ENCODE measurements at regions not wholly inside any gene's neighbourhood (a gene's known extent, or its start where the extent isn't known, plus 50 kb on each side); places are given as distances from the start of the nearest gene placed in this dataset.

- DNase-seq (ENCODE audit: low spot score), result no peak
These were observed 173.1 kb downstream of the ICOS start for GRCh38 chr2:204109681-204110080.

GRCh38 chr2:204110338-204110741, 173.8 kb downstream of the ICOS start:
- no peak for DNase-seq (ENCODE audit: low spot score)

DNA sequence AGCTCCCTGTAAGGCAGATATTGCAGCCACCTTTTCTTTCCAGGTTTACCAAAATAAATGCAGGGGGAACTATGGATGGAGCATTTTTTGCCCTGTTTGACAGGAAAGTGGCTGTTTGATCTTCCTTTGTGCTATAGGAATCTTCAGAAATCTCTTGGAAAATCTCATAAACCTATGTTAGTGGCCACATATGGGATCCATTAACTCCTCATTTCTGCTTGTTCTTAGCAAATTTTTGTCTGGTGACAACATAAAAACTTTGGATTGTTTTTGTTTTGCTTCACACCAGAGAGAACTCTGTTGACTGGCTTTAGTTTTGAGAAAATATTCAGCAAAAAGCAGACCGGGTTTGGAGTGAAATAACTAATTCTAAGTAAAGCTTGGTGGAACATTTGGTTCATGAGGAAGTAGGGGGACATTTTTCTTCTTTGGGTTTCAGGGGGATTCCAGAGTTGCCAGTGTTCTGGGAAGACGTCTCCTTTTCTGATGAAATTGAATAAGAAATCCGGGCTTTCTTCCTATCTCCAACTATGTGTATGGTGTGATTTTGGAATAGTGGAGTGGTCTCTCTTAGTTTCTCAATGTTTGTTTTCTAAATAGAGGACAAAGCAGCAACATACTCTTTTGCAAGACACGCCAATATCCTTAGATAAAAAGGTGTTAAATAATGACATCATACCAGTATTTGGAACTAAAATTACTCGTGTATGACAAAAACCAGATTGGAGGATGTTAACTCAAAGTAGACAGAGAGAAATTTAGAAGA, 174.4 kb downstream of the ICOS start:
- DNase-seq (ENCODE audit: low spot score), result no peak

- DNase-seq (ENCODE audit: low spot score), result no peak
These were observed 175.7 kb downstream of the ICOS start for GRCh38 chr2:204112084-204112770.

DNA sequence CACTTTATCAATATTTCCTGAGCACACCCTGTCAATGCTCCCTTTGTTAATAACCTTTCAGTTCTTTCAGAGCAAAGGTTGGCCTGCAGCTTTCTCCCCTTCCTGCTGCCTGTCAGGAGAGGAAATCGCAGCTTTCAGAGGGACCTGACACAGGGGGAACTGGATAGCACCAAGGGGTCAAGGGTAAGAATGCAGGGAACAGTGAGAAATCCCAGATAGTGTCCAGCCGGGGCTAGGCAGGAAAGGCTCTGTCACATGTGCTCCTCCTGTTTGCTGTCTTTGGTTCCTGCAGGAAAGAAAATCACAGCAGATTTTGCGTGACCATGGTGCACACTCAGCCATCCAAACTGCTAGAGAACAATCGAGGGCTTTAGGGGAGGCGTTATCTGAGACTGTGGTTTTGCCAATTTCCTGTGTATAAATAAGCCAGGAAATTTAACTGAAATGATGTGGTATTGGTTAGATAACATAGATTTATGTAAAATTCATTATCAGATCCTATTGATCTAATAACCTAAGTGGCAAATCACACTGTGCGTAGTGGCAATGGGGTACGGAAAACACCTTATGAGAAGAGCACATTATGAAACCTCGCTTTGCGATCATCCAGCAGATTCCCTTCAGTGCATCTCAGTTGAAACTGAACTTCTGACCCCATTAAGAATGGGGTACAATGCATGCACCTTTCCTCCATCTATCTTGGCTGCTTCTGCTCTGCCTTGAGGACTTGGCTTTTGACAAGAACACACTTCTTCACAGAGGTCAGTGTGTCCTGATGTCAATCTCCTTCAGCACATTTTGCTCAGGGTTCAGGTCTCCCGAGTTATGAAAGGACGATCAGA, 178.0 kb downstream of the ICOS start:
- no peak for DNase-seq (ENCODE audit: low spot score)

GRCh38 chr2:204115137-204116056, 178.8 kb downstream of the ICOS start:
- no peak for DNase-seq (ENCODE audit: low spot score)

GRCh38 chr2:204116159-204116792, 179.7 kb downstream of the ICOS start:
- no peak for DNase-seq (ENCODE audit: low spot score)

- no peak for DNase-seq (ENCODE audit: low spot score)
These were observed 185.9 kb downstream of the ICOS start for GRCh38 chr2:204122425-204122824.

DNA sequence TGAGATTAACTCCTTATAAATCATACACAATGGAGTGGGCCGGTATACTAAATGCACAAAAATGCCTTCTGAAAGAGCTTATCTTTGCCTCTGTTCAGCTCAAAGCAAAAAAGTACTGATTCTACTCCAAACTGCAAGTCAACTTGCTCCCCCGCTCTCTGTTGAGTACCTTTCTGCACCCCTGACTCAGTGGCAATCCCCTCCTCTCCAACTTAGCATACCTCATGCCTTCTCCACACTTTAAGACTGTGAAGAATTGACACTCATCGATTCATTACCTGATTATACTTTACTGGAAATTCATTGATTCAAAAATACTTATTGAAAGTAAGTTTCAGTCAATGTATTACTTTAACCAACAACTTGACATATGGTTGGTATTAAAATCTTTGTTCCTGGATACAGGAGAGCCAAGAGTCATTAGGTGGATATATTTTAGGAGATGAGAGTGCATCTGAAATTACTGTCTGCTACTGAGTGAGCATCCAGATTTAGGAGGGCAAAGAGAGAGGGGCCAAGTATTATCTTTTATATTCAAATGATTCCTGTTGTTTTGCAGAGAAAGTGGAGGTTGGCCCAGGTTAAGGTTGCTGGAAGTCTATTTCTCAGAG, 187.7 kb downstream of the ICOS start:
- no peak for DNase-seq (ENCODE audit: low spot score)

DNA sequence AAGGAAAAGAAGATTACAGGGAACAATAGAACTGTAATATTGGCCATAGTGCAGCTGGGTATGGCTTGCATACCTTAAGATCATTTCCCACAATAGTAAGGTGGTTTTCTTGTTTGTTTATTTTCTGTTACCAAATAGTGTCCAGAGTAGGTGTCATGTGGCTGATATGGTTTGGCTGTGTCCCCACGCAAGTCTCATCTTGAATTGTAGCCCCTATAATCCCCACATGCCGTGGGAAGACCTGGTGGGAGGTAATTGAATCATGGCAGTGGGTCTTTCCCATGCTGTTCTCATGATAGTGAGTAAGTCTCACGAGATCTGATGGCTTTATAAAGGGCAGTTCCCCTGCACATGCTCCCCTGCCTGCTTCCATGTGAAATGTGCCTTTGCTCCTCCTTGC, 190.1 kb downstream of the ICOS start:
- no peak for DNase-seq (ENCODE audit: low spot score)

- DNase-seq (ENCODE audit: low spot score), result no peak
These were observed 190.7 kb downstream of the ICOS start for GRCh38 chr2:204127238-204127637.

DNA sequence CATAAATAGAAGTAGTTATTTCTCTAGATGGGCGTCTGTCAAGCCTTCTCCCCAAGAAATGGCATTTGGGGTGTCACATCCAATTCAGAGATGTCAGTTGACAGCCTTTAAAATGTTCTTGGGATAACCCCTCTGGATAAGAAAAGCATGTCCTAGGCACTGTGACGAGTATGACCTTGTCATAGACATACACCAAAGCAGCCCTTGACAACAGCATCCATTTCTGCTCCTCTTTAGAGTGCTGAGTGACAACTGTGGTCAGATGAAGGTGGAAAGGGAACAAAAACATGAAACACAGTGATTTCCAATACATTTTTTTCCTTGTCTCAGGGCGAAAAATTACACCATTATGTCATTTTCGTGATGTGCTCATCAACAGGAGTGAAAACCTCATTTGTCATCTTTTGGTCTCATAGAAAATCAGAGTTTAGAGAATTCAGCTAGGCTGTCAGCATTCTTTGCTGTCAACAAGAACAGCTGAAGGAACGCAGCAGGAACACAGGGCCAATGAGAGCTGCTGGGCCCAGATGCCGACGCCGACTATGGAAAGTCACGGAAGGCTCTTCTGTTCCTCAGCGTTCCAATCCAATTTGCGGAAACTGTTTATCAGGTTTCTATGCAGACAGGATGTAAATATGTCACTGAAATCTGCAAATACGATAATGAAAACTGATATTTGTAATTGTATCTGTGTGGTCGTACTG, 193.2 kb downstream of the ICOS start:
- no peak for DNase-seq (ENCODE audit: low spot score)

DNA sequence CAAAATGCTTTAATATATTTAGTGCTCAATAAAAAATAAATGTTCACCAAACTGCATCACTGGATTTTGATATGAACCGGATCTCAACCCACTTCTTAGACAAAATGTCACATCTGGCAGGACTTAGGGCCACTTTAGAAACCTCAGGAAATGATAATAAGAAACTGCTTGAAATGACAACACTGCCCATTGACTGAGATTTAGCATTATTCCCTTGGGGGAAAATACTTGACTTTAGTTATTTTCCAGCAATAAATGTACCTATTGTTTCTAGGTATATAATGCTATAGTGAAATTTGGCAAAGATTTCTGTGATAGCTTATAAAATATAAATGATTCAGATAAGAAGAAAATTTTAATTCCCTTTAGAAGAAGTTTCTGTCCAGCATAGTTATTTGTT, 195.1 kb downstream of the ICOS start:
- no peak for DNase-seq (ENCODE audit: low spot score)

DNA sequence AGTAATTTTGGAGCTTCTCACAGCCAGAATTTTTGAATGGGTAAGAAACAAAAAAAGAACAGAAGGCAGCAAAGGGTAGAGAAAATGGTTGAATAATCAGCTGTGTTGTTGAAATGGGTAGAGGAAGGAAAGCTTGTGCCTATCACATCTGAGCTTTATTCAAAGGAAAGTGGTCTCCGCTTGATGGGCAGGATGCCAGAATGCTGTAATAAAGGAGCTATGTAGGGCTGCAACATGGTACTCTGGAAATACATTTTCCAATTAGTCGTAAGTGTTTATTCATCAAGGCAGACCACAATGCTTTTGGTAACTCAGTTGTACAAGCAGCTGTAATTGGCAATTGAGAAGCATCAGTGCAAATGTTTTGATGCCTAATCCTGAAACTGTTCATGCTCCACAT, 196.9 kb downstream of the ICOS start:
- DNase-seq (ENCODE audit: low spot score), result no peak

DNA sequence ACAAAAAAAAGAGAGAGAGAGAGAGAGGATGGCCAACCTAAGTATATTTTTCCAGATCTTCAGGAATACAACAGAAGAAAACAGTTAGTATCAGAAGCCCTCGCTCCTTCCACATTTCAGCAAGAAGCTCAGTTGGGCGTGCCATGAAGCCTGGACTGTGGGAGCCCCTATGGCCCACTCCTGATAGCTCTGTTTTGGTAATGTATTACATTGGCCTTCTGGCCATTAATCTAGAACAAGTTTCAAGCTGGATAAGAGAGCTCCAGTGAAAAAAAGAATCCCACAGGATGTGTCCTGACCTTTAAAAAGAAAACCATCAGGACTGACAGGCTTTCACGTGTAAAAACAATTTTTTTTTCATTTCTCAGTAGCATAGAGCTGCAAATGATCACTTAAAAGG, 197.9 kb downstream of the ICOS start:
- DNase-seq (ENCODE audit: low spot score), result no peak

DNA sequence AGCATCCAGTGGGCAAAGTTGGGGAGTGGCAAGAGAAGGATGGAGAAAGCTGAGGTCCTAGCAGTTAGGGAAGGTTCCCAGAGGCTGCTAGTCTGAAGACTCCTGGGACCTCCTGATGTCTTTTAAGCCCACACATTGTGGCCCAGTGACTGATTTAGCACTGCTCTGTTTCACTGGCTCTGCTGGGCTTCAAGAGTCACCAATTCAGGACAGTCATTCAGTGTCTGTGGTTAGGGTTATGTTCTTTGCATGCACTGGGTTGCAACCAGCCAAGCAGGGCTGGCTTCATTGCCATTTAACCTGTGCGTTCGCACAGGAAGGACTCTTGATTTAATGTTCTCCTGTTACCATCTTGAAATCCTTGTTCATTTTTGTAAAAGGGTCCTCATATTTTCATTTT, 199.2 kb downstream of the ICOS start:
- DNase-seq (ENCODE audit: low spot score), result no peak

GRCh38 chr2:204138206-204138605, 201.6 kb downstream of the ICOS start:
- no peak for DNase-seq (ENCODE audit: low spot score)

DNA sequence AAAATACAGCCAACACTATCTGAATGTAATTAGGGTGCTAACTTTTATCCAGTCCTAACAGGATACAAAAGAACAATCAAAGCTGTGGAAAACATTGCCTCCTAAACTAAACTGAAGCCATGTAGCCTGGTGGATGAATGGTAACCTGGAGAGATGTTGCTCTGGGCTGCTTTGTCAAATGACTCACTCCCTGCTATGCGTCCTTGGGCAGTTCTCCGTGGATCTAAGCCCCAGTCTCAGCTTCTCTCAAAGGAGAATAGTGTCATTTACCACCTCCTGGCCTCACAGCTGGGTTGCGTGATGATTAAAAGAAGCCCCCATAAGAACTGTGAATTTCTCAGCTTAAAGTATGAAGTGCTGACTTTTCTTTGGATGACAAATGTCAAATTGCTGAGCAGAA, 203.7 kb downstream of the ICOS start:
- DNase-seq (ENCODE audit: low spot score), result no peak

DNA sequence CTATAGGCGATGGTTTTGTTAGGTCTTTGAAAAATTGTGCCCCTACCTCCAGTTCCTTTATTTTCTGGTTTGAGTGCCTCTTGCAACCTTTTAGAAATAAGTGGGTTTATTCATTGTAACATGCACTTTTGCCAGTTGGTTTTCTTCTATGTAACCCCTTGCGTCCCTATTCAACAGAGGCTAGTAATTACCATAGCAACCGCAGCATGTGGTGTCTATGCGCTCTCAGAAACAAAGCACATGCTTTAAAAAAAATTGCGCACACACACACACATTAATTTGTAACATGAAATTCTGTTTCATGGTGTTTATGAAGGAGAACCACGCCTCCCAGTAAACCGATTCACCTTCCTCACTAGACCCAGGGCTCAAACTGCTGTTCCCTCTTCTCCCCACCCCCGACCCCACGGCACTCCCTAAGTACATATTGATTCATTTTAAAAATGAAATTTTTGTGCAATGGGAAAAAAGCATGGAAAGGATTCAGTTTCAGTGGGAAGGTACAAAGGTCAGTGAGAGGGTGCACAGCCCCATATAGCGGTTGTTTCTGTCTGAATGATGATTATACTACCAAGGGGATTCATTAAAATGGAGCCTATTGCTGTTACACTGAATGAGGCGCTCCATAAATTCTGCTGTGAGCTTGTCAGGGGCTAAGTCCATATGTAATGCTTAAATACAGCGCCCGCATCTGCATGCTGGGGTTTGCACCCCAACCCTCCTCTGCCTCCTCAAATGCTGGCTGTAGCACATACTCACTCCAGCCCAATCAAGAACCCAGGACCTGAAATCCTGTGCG, 206.9 kb downstream of the ICOS start:
- no peak for DNase-seq (ENCODE audit: low spot score)

Data from D341Med (cell line).